Neural cell (in vitro differentiated cells): ENCODE measurements at regions not wholly inside any gene's neighbourhood (a gene's known extent, or its start where the extent isn't known, plus 50 kb on each side); places are given as distances from the start of the nearest gene placed in this dataset.
A peak's percentile ranks its signal among the peaks of the same experiment; 100 is the strongest.

Experiments
- EP300 ChIP-seq: fragments of 450-650 bp; conservative IDR thresholded peaks from 2 replicates; pipeline ENCODE4 v1.6.1; 2014; ENCODE audit warnings: antibody characterized with exemption, mild to moderate bottlenecking, moderate library complexity; ENCODE audit not compliant: poor library complexity, severe bottlenecking
- EZH2 ChIP-seq: fragments of 200-600, 300-800 bp; shearing (Covaris generic), sonication (generic); IDR thresholded peaks from 2 replicates; pipeline ENCODE4 v1.6.1; 2014; ENCODE audit warnings: antibody characterized with exemption, low read length, borderline replicate concordance, mild to moderate bottlenecking; ENCODE audit not compliant: insufficient read depth, poor library complexity, severe bottlenecking
- POLR2AphosphoS5 ChIP-seq: IDR thresholded peaks from 2 replicates; pipeline ENCODE4 v1.6.1; 2012
- TF ChIP-seq, protein P1 (sequence below): fragments of 450-650 bp; IDR thresholded peaks from 2 replicates; pipeline ENCODE4 v1.5.1; 2014; ENCODE audit warnings: antibody characterized with exemption, mild to moderate bottlenecking, moderate library complexity; ENCODE audit not compliant: poor library complexity, severe bottlenecking

DNA sequence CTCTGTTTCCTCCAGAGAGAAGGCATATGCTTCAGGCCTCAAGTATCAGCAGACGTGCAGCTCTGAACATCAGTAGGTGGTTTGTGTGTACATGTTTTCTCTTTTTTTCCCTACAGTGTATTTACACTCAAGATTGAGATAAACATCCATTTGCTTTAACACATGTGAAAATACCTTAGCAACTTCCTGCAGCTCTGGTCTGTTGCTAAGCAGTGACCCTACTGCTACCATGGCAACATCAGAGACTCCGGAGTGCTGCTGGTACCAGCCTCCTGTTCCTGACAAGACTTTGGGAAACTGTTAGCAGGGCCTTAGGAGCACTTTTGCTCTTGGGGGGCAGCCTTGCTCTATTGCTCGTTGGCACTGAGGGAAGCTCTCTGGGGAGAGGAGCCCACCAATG lies 221.2 kb upstream of the PLET1 start:
- TF ChIP-seq, protein P1, sequence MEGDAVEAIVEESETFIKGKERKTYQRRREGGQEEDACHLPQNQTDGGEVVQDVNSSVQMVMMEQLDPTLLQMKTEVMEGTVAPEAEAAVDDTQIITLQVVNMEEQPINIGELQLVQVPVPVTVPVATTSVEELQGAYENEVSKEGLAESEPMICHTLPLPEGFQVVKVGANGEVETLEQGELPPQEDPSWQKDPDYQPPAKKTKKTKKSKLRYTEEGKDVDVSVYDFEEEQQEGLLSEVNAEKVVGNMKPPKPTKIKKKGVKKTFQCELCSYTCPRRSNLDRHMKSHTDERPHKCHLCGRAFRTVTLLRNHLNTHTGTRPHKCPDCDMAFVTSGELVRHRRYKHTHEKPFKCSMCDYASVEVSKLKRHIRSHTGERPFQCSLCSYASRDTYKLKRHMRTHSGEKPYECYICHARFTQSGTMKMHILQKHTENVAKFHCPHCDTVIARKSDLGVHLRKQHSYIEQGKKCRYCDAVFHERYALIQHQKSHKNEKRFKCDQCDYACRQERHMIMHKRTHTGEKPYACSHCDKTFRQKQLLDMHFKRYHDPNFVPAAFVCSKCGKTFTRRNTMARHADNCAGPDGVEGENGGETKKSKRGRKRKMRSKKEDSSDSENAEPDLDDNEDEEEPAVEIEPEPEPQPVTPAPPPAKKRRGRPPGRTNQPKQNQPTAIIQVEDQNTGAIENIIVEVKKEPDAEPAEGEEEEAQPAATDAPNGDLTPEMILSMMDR = no peak
- TF ChIP-seq EP300 (peak; percentile 70), EZH2 (no peak), POLR2AphosphoS5 (peak; percentile 97)
